K562 (cell line): ENCODE measurements at regions not wholly inside any gene's neighbourhood (a gene's known extent, or its start where the extent isn't known, plus 50 kb on each side); places are given as distances from the start of the nearest gene placed in this dataset.

ENCODE experiments used
- CEBPB ChIP-seq: fragments of 450-650 bp; IDR thresholded peaks from 2 replicates; pipeline ENCODE4 v1.6.1; 2016; ENCODE audit warnings: missing genetic modification characterization, missing compliant biosample characterization
- CTCF ChIP-seq, 3 experiments: IDR thresholded peaks in 2 of 3; conservative IDR thresholded peaks in 1 of 3; 2 replicates each; pipeline ENCODE4 v1.5.1; 2011 to 2012; ENCODE audit warnings: low read length in 3 of 3, mild to moderate bottlenecking in 3 of 3, control low read depth in 2 of 3, improper control_type of control experiment in 1 of 3, inconsistent platforms in 1 of 3, low read depth in 1 of 3, mixed read lengths in 1 of 3, moderate library complexity in 1 of 3; ENCODE audit not compliant: insufficient read depth in 2 of 3
- EZH2 ChIP-seq: IDR thresholded peaks from 2 replicates; pipeline ENCODE4 v1.6.1; 2012; ENCODE audit warnings: low read depth, mild to moderate bottlenecking, inconsistent platforms, low read length, borderline replicate concordance
- FOXP4 ChIP-seq: sonication (generic); formaldehyde crosslinking; IDR thresholded peaks from 2 replicates; pipeline ENCODE4 v1.8.0; 2022; ENCODE audit warnings: mild to moderate bottlenecking, missing genetic modification reagents, borderline replicate concordance
- MAX ChIP-seq: sonication (generic); formaldehyde crosslinking; IDR thresholded peaks from 2 replicates; pipeline ENCODE4 v1.9.0; 2022; ENCODE audit warnings: mild to moderate bottlenecking, missing genetic modification reagents
- RCOR1 ChIP-seq, 2 experiments: IDR thresholded peaks; 2 replicates each; pipeline ENCODE4 v1.6.1; 2012; ENCODE audit warnings: low read depth in 2 of 2, low read length in 2 of 2, borderline replicate concordance in 1 of 2, improper control_type of control experiment in 1 of 2
- SP1 ChIP-seq: sonication (generic); formaldehyde crosslinking; IDR thresholded peaks from 2 replicates; pipeline ENCODE4 v1.8.1; 2022; ENCODE audit warnings: mild to moderate bottlenecking, missing genetic modification reagents
- ZFX ChIP-seq: sonication (generic); formaldehyde crosslinking; IDR thresholded peaks from 2 replicates; pipeline ENCODE4 v1.8.0; 2022; ENCODE audit warnings: mild to moderate bottlenecking, missing genetic modification reagents, moderate library complexity
- ZSCAN29 ChIP-seq: fragments of 450-650 bp; IDR thresholded peaks from 2 replicates; pipeline ENCODE4 v1.6.1; 2017
- TF ChIP-seq, protein P1 (sequence below): sonication (generic); formaldehyde crosslinking; IDR thresholded peaks from 2 replicates; pipeline ENCODE4 v1.8.1; 2022; ENCODE audit warnings: missing genetic modification reagents
- TF ChIP-seq, protein P2 (sequence below), 2 experiments: fragments of 450-650 bp; formaldehyde crosslinking in 1 of 2; IDR thresholded peaks; 2 replicates each; pipeline versions ENCODE4 v1.4.0 to v1.6.1; 2014 to 2020; ENCODE audit warnings: mild to moderate bottlenecking in 2 of 2, borderline replicate concordance in 1 of 2, low read depth in 1 of 2

GRCh38 chrX:10949541-10949940 is 161.6 kb upstream of the HCCS start:
- TF ChIP-seq CTCF (IDR thresholded peaks at IDR 0.05 in 2 of 3, conservative IDR thresholded peaks at IDR 0.05 in 1 of 3; ENCODE audit: insufficient read depth in 2 of 3, low read depth in 1 of 3, low read length in 3 of 3) (no peak), FOXP4 (no peak), CEBPB (tag) (no peak), MAX (CRISPR knock-in tag) (no peak), EZH2 (no peak), SP1 (CRISPR knock-in tag) (no peak), ZFX (CRISPR knock-in tag) (no peak), RCOR1 (IDR thresholded peaks at IDR 0.05; ENCODE audit: borderline replicate concordance in 1 of 2, low read depth in 2 of 2, low read length in 2 of 2) (no peak), ZSCAN29 (no peak)
- TF ChIP-seq, protein P1, sequence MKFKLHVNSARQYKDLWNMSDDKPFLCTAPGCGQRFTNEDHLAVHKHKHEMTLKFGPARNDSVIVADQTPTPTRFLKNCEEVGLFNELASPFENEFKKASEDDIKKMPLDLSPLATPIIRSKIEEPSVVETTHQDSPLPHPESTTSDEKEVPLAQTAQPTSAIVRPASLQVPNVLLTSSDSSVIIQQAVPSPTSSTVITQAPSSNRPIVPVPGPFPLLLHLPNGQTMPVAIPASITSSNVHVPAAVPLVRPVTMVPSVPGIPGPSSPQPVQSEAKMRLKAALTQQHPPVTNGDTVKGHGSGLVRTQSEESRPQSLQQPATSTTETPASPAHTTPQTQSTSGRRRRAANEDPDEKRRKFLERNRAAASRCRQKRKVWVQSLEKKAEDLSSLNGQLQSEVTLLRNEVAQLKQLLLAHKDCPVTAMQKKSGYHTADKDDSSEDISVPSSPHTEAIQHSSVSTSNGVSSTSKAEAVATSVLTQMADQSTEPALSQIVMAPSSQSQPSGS = no peak
- TF ChIP-seq, protein P2, sequence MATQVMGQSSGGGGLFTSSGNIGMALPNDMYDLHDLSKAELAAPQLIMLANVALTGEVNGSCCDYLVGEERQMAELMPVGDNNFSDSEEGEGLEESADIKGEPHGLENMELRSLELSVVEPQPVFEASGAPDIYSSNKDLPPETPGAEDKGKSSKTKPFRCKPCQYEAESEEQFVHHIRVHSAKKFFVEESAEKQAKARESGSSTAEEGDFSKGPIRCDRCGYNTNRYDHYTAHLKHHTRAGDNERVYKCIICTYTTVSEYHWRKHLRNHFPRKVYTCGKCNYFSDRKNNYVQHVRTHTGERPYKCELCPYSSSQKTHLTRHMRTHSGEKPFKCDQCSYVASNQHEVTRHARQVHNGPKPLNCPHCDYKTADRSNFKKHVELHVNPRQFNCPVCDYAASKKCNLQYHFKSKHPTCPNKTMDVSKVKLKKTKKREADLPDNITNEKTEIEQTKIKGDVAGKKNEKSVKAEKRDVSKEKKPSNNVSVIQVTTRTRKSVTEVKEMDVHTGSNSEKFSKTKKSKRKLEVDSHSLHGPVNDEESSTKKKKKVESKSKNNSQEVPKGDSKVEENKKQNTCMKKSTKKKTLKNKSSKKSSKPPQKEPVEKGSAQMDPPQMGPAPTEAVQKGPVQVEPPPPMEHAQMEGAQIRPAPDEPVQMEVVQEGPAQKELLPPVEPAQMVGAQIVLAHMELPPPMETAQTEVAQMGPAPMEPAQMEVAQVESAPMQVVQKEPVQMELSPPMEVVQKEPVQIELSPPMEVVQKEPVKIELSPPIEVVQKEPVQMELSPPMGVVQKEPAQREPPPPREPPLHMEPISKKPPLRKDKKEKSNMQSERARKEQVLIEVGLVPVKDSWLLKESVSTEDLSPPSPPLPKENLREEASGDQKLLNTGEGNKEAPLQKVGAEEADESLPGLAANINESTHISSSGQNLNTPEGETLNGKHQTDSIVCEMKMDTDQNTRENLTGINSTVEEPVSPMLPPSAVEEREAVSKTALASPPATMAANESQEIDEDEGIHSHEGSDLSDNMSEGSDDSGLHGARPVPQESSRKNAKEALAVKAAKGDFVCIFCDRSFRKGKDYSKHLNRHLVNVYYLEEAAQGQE (IDR thresholded peaks at IDR 0.05; ENCODE audit: borderline replicate concordance) = no peak
- TF ChIP-seq, protein P2 (CRISPR knock-in tag; IDR thresholded peaks at IDR 0.05; ENCODE audit: low read depth) = no peak
